ENCODE measurements at regions not wholly inside any gene's neighbourhood (a gene's known extent, or its start where the extent isn't known, plus 50 kb on each side); places are given as distances from the start of the nearest gene placed in this dataset.

GRCh38 chr11:42047637-42048555 is 588.4 kb upstream of the LRRC4C start:
- DNase-seq (ENCODE audit: low read depth), result no peak

DNA sequence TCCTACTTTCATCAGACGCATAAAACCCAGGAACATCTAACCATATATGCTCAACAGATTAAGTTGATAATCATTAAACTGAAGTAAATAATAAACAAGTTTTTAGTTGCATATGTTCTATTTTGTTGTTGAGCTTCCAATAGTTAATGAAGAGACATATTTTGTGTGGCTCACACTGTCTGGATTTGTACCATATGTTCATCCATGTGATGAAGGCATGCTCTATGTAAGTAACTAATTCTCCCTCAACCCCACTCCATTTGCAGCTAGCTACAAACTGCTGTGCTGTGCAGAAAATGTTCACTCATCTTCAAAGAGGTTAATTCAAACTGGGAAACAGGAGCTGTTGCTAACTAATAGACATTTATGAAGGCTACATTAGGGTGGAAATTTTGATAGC is 589.7 kb upstream of the LRRC4C start:
- DNase-seq (ENCODE audit: low read depth), result no peak

DNA sequence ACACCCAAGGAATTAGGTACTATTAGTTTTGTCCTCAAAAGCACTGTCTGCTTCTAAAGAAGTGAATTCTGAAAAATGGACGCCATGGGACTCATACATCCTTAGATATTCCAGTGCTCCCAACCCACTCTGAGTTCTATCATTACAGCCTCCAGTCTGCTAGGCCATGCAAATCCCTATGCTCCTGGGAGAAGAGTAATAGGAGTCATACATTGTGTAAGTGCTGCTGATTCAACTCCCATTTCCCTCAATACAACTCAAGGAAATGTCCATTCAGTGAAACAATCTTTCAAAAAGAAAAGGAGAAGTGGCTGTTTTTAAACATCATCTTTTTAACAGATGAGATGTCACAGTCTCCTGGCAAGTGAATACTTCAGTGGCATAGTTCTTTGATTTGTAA is 590.2 kb upstream of the LRRC4C start:
- DNase-seq (ENCODE audit: low read depth), result no peak

- DNase-seq (ENCODE audit: low read depth), result no peak
Measured at GRCh38 chr11:42054351-42054900, 595.0 kb upstream of the LRRC4C start.

GRCh38 chr11:42055606-42056005 is 596.2 kb upstream of the LRRC4C start:
- DNase-seq (ENCODE audit: low read depth), result no peak

DNA sequence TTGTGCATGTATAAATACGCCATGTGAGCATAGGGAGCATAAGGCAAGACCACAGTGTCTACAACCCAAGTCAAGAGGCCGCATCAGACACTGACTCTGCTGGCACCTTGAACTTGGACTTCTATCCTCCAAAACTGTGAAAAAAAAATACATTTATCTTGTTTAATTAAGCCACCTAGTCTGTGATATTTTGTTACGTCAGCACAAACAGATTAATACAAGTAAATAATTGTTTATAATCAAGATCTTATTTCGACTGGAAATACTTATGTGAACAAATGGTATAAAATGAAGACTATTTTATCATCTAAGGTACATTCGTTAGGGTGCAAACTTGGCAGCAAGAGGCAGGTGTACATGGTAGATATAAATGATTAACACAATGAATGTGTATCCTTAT is 599.3 kb upstream of the LRRC4C start:
- DNase-seq (ENCODE audit: low read depth), result no peak

DNA sequence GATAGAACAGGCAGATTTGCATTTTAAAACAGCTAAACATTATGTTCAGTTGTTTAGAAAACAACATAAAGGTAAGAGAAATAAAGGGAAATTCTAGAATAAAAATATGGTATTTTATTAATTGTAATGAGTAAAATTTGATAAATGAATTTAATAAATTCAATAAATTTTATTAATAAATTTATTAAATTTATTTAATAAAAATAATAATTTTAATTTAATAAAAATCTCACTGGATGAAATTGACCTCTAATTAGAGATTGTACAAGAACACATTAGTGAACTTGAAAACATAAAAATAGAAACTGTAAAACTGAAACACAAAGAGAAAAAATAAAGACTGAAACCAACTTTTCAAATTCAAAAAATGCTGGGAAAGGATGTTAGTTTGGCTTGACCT is 605.7 kb upstream of the LRRC4C start:
- no peak for DNase-seq (ENCODE audit: low read depth)

GRCh38 chr11:42066113-42066512 is 606.7 kb upstream of the LRRC4C start:
- DNase-seq (ENCODE audit: low read depth), result no peak

- DNase-seq (ENCODE audit: low read depth), result no peak
Measured at GRCh38 chr11:42074306-42074705, 614.9 kb upstream of the LRRC4C start.

DNA sequence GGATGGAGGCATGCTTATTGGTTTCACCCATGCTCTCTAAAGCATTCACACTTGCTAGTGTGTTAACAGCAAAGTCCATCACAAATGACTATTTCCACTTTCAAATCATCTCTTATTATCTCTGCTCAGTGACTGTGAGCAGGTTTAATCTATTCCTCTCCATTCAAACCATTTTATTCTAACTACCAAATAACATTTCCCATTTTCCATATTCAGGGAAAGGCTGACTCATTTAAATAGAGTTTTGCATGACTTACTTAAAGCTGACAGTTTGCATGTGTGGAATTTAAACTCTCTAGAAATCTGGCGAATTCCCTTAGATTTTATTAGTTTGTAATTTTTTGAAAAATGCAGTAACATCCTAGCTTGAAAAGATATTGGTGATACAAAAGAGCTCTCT is 615.7 kb upstream of the LRRC4C start:
- no peak for DNase-seq (ENCODE audit: low read depth)

DNA sequence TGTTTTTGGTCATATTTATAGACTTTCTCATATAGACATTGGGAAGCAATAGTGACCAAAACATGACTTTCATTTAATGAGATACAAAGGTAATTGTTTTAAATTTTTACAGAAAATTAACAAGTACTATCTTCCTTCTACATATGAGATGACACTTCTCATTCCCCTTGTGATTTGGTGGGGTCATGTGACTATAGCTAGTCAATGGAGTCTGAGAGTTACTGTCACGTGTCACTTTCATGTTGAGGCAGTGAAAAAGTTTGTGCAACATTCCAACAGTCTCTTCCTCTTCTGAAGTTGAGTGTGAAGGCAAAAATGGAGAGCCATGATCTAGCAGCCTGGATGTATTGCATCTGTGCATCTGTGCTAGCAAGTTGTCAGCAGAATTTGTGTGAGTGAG is 618.3 kb upstream of the LRRC4C start:
- no peak for DNase-seq (ENCODE audit: low read depth)

- DNase-seq (ENCODE audit: low read depth), result no peak
Measured at GRCh38 chr11:42085736-42086135, 626.3 kb upstream of the LRRC4C start.

DNA sequence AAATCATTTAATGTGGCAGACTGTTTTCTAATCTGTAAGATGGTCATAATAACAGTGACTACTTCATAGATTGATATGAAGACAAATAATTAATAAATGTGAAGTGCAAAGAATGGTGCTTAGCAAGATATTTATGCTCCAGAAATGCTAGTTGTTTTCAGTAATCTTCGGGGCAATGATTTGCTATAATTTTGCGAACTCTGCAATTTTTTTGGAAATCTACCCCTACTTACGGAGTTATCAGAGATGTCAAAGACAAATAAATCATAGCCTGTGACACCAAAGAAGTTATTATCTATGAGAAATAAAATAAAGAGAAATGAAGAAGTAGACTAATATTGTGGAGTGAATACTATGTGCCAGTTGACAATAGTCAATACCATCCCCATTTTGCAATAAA is 634.1 kb upstream of the LRRC4C start:
- DNase-seq (ENCODE audit: low read depth), result no peak

- DNase-seq (ENCODE audit: low read depth), result no peak
Measured at GRCh38 chr11:42098075-42098474, 638.6 kb upstream of the LRRC4C start.

DNA sequence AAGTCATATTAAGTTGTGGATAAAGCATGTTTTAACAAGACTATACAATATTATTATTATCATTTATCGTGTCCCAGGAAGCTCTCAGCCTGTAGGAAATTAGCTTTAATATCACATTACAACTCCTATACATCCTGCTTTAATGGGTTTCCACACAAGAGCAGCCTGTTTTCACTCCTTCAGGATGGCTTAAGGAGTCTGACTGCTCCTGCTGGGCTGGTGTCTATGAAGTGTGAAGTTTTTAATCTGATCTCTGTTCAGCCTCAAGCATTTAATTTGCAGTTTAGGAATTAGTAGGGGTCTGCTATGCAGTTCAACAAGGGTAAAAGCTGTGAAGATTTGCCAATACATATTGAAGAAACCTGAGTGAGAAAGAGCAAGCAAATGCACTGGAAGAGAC is 653.4 kb upstream of the LRRC4C start:
- DNase-seq (ENCODE audit: low read depth), result no peak

DNA sequence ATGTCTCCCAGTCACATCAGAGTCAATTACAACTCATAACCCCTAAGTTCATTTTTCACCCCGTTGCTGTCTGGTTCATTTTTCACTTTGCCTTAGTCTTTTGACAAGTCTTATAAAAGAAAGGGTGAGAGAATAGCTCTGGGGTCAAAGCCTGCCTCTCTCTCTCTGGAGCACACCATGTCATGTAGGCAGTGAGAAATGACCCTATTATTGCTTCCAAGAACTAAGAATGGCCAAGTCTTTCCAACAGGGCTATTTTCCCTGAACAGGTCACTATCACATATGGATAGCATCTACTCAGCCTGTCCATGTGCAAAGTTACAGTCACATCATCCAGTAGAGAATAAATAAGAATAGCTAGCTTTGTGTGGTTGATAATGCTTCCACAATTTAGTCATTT is 655.5 kb upstream of the LRRC4C start:
- no peak for DNase-seq (ENCODE audit: low read depth)

- DNase-seq (ENCODE audit: low read depth), result no peak
Measured at GRCh38 chr11:42138454-42138853, 679.0 kb upstream of the LRRC4C start.

DNA sequence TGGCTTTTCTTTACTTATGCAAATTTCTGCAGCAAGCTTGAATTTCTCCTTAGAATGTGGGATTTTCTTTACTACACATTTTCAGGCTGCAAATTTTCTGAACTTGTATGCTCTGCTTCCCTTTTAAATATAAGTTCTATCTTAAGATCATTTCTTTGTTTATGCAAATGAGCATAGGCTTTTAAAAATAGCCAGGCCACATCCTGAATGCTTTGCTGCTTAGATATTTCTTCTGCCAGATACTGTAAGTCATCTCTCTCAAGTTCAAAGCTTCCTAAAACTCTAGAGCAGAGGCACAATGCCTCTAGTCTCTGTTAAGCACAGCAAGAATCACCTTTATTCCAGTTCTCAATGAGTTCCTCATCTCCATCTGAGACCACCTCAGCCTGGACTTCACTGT is 685.9 kb upstream of the LRRC4C start:
- DNase-seq (ENCODE audit: low read depth), result no peak

DNA sequence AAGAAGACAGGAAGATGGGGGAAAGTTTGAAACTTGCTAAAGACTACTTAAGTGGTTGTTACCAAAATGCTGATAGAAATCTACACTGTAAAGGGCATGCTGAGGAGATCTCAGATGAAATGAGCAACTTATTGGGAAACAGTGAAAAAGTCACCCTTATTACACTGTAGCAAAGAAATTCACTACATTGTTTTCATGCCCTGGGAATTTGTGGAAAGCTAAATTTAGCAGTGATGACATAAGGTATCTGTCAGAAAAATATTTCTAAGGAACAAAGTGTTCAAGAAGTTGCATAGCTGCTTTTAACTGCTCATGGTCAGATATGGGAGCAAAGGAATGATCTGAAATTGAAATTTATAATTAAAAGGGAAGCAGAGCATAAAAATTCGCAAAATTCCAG is 702.4 kb upstream of the LRRC4C start:
- DNase-seq (ENCODE audit: low read depth), result no peak

GRCh38 chr11:42169191-42169590 is 709.7 kb upstream of the LRRC4C start:
- no peak for DNase-seq (ENCODE audit: low read depth)

GRCh38 chr11:42170601-42171000 is 711.1 kb upstream of the LRRC4C start:
- no peak for DNase-seq (ENCODE audit: low read depth)

GRCh38 chr11:42171046-42171445 is 711.6 kb upstream of the LRRC4C start:
- DNase-seq (ENCODE audit: low read depth), result no peak

GRCh38 chr11:42172441-42172840 is 713.0 kb upstream of the LRRC4C start:
- no peak for DNase-seq (ENCODE audit: low read depth)

DNA sequence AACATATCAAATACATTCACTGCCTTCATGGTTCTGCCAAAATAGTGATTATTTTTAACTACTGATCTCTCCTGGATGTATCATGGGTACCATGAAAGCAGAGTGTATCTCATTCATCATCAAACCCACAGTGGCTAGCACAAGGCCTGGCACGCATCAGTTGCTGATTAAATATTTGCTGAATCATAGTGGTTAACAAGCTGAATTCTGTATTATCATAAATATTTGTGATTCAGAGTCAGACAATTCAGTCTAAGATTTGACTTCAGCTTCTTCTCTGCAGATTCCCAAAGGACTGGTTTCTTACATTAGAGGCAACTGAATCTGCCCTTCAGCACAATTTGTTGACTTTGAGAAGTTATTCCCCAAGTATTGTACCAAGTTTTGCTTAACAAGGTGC is 715.8 kb upstream of the LRRC4C start:
- DNase-seq (ENCODE audit: low read depth), result no peak
